HFFc6 (cell line): ENCODE measurements at regions not wholly inside any gene's neighbourhood (a gene's known extent, or its start where the extent isn't known, plus 50 kb on each side); places are given as distances from the start of the nearest gene placed in this dataset.

Experiments
- DNase-seq: peaks from one replicate; pipeline ENCODE4 v3.0.0-alpha.2; 2018
- H3K27ac Mint-ChIP-seq: 2 replicates; pipeline ENCODE4 v1.8.0; 2020; ENCODE audit warnings: mild to moderate bottlenecking, mixed read lengths
- H3K27me3 Mint-ChIP-seq: 2 replicates; pipeline ENCODE4 v1.8.0; 2021; ENCODE audit warnings: mild to moderate bottlenecking, moderate library complexity, mixed read lengths; ENCODE audit not compliant: insufficient read depth
- H3K36me3 Mint-ChIP-seq: 2 replicates; pipeline ENCODE4 v1.8.0; 2021; ENCODE audit warnings: low read depth, mixed read lengths
- H3K4me1 Mint-ChIP-seq: 2 replicates; pipeline ENCODE4 v1.8.0; 2020; ENCODE audit warnings: low read depth, mixed read lengths
- H3K4me3 Mint-ChIP-seq: 2 replicates; pipeline ENCODE4 v1.8.0; 2020; ENCODE audit warnings: mild to moderate bottlenecking, moderate library complexity, mixed read lengths
- H3K9me3 Mint-ChIP-seq: 2 replicates; pipeline ENCODE4 v1.8.0; 2020; ENCODE audit warnings: mild to moderate bottlenecking, mixed read lengths
- TF ChIP-seq, protein P1 (sequence below): fragments of 200-600 bp; sonication (generic); IDR thresholded peaks from 2 replicates; pipeline ENCODE4 v1.5.0; 2021; ENCODE audit warnings: antibody characterized with exemption, mild to moderate bottlenecking

DNA sequence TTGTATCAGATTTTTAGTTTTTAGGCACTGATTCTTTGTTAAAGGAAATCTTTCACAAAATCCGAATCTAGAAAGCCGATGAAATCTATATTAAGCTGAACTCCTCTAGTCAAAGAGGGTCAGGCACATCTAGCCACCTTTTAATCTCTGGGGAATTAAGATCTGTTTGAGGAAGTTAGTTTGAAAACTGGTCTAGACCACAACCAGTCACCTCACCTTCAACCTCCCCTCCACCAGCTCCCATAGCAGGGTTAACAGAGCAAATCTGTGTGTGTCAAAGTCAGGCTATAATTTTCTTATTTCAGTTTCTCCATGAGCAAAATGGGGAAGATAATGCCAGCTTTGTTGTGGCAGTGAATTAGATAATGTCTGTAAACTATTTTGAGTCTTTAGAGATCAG, 110.0 kb upstream of the IGFBP7 start:
- H3K27me3 Mint-ChIP-seq: peaks cover 7% of the 10 kb centered on the region
- H3K36me3 Mint-ChIP-seq: no peaks in the 10 kb centered on the region
- no peaks in the 10 kb centered on the region for H3K4me1 Mint-ChIP-seq
- no peak for DNase-seq
- TF ChIP-seq, protein P1, sequence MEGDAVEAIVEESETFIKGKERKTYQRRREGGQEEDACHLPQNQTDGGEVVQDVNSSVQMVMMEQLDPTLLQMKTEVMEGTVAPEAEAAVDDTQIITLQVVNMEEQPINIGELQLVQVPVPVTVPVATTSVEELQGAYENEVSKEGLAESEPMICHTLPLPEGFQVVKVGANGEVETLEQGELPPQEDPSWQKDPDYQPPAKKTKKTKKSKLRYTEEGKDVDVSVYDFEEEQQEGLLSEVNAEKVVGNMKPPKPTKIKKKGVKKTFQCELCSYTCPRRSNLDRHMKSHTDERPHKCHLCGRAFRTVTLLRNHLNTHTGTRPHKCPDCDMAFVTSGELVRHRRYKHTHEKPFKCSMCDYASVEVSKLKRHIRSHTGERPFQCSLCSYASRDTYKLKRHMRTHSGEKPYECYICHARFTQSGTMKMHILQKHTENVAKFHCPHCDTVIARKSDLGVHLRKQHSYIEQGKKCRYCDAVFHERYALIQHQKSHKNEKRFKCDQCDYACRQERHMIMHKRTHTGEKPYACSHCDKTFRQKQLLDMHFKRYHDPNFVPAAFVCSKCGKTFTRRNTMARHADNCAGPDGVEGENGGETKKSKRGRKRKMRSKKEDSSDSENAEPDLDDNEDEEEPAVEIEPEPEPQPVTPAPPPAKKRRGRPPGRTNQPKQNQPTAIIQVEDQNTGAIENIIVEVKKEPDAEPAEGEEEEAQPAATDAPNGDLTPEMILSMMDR: no peak
- no peak overlapping the region for H3K4me3 Mint-ChIP-seq
- H3K9me3 Mint-ChIP-seq: no peaks in the 10 kb centered on the region
- H3K27ac Mint-ChIP-seq: no peak overlapping the region

GRCh38 chr4:57219431-57219830, 109.2 kb upstream of the IGFBP7 start:
- Mint-ChIP-seq H3K9me3 (no peaks in the 10 kb centered on the region), H3K27ac (no peak overlapping the region), H3K4me3 (no peak overlapping the region), H3K27me3 (peaks cover 7% of the 10 kb centered on the region), H3K36me3 (no peaks in the 10 kb centered on the region), H3K4me1 (no peaks in the 10 kb centered on the region)
- TF ChIP-seq, protein P1: no peak
- no peak for DNase-seq

DNA sequence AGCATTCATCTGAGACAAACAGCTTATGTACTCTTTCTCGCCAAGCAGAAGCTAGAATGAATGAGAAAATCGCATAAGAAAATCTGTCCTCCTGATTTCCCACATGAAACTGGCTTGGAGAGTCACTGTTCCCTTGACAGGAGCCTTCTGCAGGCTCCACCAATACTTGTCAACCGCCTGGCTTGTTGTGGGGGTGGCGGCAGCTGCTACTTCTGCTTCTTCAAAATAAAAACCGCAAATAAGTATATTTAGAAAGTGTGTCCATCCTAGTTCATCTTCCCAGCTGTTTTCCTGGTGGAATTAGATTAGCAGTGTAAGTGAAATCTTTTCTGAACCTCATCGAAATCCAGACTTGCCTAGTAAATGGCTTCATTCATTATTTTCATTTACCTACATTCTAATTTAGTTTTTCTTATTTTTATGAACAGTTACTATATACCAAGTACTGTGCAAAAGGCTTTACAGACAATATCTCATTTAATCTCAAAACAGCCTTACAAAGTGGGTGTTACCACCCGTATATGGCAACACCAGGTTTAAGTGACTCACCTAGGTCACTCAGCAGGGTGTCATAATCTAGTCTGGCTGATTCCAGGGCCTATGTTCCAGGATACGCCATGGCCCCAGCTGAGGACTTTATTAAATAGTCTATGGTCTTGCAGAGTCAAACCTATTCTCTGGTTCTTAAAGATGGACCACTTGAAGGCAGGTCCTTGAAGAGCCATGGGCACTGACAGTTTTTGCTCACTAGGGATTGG, 104.6 kb upstream of the IGFBP7 start:
- Mint-ChIP-seq H3K4me1 (no peaks in the 10 kb centered on the region), H3K36me3 (no peaks in the 10 kb centered on the region), H3K27ac (no peak overlapping the region), H3K4me3 (no peak overlapping the region), H3K9me3 (no peaks in the 10 kb centered on the region), H3K27me3 (peaks cover 6% of the 10 kb centered on the region)
- DNase-seq: no peak
- TF ChIP-seq, protein P1: no peak

- Mint-ChIP-seq H3K27me3 (peaks cover 2% of the 10 kb centered on the region), H3K9me3 (no peaks in the 10 kb centered on the region), H3K4me1 (no peaks in the 10 kb centered on the region), H3K36me3 (no peaks in the 10 kb centered on the region), H3K4me3 (no peak overlapping the region), H3K27ac (no peak overlapping the region)
- TF ChIP-seq, protein P1: no peak
- no peak for DNase-seq
Measured at GRCh38 chr4:57211131-57211530, 100.9 kb upstream of the IGFBP7 start.

DNA sequence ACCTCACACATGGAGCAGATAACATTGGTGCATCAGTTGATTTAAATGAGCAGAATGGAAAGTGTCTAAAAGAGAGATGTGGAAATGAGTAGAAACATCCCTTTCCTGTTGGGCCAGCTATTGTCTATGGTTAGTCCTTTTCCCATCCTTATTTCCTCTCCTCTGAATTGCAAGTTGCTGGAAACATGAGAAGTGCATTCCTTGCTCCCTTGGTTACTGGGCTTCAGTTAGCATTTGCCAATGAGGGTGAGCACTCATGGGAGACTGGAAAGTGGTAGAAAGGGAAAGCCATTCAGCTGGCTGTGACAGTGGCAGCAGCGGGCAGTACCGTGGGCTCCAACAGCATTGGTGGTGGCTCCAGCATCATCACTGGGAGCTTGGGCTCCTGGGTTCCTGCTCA, 96.0 kb upstream of the IGFBP7 start:
- Mint-ChIP-seq H3K4me1 (no peaks in the 10 kb centered on the region), H3K27ac (no peak overlapping the region), H3K4me3 (no peak overlapping the region), H3K27me3 (peaks cover 10% of the 10 kb centered on the region), H3K9me3 (no peaks in the 10 kb centered on the region), H3K36me3 (no peaks in the 10 kb centered on the region)
- DNase-seq: no peak
- TF ChIP-seq, protein P1: no peak

DNA sequence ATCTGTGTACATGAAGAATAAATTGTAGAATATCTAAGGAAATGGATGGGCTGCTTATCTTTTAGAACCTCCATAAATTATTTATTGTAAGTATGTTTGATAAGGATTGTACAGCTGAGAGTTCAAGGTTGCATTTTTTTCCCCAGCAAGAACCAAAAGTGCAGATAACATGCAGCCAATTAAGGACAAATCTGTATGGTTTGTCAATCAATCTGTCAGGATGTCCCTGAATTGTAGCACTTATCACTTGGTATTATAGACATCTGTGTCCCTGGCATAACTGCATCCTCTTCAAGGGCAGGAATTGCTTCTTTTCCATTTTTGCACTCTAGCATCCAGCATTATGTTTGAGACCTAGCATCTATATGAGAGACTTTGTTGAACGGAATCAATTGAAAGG, 95.4 kb upstream of the IGFBP7 start:
- DNase-seq: no peak
- H3K27me3 Mint-ChIP-seq: peaks cover 11% of the 10 kb centered on the region
- no peaks in the 10 kb centered on the region for H3K9me3 Mint-ChIP-seq
- no peak overlapping the region for H3K27ac Mint-ChIP-seq
- no peaks in the 10 kb centered on the region for H3K36me3 Mint-ChIP-seq
- H3K4me1 Mint-ChIP-seq: no peaks in the 10 kb centered on the region
- no peak overlapping the region for H3K4me3 Mint-ChIP-seq
- TF ChIP-seq, protein P1: no peak
